Spleen (tissue), 11 donors: ENCODE measurements at regions not wholly inside any gene's neighbourhood (a gene's known extent, or its start where the extent isn't known, plus 50 kb on each side); places are given as distances from the start of the nearest gene placed in this dataset.

Experiments
- DNase-seq: peaks from one replicate; pipeline ENCODE4 v3.0.0-alpha.2; 2020
- H3K27ac ChIP-seq, 8 donors: fragments of 200-600 bp; sonication (generic) in 7 of 8; 1 replicate in 4 of 8; 2 replicates in 4 of 8; pipeline versions ENCODE4 v1.5.0 to v1.8.0; 2016 to 2021; ENCODE audit warnings: inconsistent platforms in 4 of 8, mild to moderate bottlenecking in 4 of 8, moderate library complexity in 1 of 8
- H3K27me3 ChIP-seq, 7 donors: fragments of 200-600 bp; sonication (generic) in 6 of 7; replicated peaks in 1 of 7; 1 replicate in 4 of 7; 2 replicates in 3 of 7; pipeline versions ENCODE4 v1.5.0 to v1.8.0; 2016 to 2021; ENCODE audit warnings: inconsistent platforms in 3 of 7, mild to moderate bottlenecking in 1 of 7
- H3K36me3 ChIP-seq, 6 donors: fragments of 200-600 bp; sonication (generic) in 5 of 6; 1 replicate in 4 of 6; 2 replicates in 2 of 6; pipeline versions ENCODE4 v1.5.0 to v1.8.0; 2016 to 2021; ENCODE audit warnings: inconsistent platforms in 2 of 6
- H3K4me1 ChIP-seq, 6 donors: fragments of 200-600 bp; sonication (generic) in 5 of 6; 1 replicate in 3 of 6; 2 replicates in 3 of 6; pipeline versions ENCODE4 v1.5.0 to v1.8.0; 2016 to 2021; ENCODE audit warnings: inconsistent platforms in 3 of 6
- H3K4me3 ChIP-seq, 8 donors: fragments of 200-600 bp; sonication (generic) in 7 of 8; 1 replicate in 4 of 8; 2 replicates in 4 of 8; pipeline versions ENCODE4 v1.5.0 to v1.8.0; 2016 to 2021; ENCODE audit warnings: inconsistent platforms in 4 of 8, mild to moderate bottlenecking in 4 of 8, moderate library complexity in 2 of 8
- H3K9me3 ChIP-seq, 8 donors: fragments of 200-600 bp; sonication (generic) in 7 of 8; 1 replicate in 4 of 8; 2 replicates in 4 of 8; pipeline versions ENCODE4 v1.5.0 to v1.8.0; 2016 to 2021; ENCODE audit warnings: inconsistent platforms in 4 of 8
- CTCF ChIP-seq, 11 experiments: fragments of 200-600 bp in 7 of 11; fragments of 450-650 bp in 4 of 11; sonication (generic) in 4 of 11; IDR thresholded peaks in 8 of 11; conservative IDR thresholded peaks in 3 of 11; 1 replicate in 7 of 11; 2 replicates in 4 of 11; pipeline versions ENCODE4 v1.4.0 to v1.8.0; 2016 to 2021; ENCODE audit warnings: antibody characterized with exemption in 11 of 11, inconsistent platforms in 4 of 11, mild to moderate bottlenecking in 1 of 11
- POLR2A ChIP-seq, 3 donors: fragments of 450-650 bp; IDR thresholded peaks; one replicate each; pipeline ENCODE4 v1.5.1; 2017; ENCODE audit warnings: antibody characterized with exemption in 3 of 3, mild to moderate bottlenecking in 1 of 3
- POLR2AphosphoS5 ChIP-seq, 3 donors: sonication (generic); formaldehyde crosslinking; IDR thresholded peaks; one replicate each; pipeline ENCODE4 v1.5.1; 2017; ENCODE audit warnings: antibody characterized with exemption in 3 of 3
- WGBS, 5 donors: extraction: QIAGEN DNeasy Blood & Tissue Kit in 3 of 5; methylation state at CpG; one replicate each; pipeline versions ENCODE4 v1.1.5 to v1.1.7; 2013 to 2018; 5-methylcytosine and 5-hydroxymethylcytosine counted together
- intact Hi-C: fragments of 100-400 bp; cut with DNase I; formaldehyde crosslinking; loops from one replicate; pipeline ENCODE4 v1.15.0; 2023; ENCODE audit warnings: low total_unique reads
- donor health status: healthy with polysubstance abuse.
- donor health status: DM: no; HTN: no; CAD: no; lungs with moderate emphysema.
- donor health status: DM: no; HTN: no; CAD: no.
- donor health status: Bipolar disorder and iron deficiency.
- donor health status: healthy.
- donor health status: DM: no; HTN: no; CAD: no.
- donor health status: DM: yes; HTN: yes; CAD: no.

GRCh38 chr3:168622795-168623194 lies 527.1 kb upstream of the GOLIM4 start:
- Histone ChIP-seq H3K36me3 (no peaks in the 10 kb centered on the region), H3K4me1 (no peaks in the 10 kb centered on the region), H3K27me3 (no peaks in the 10 kb centered on the region), H3K9me3 (no peaks in the 10 kb centered on the region), H3K4me3 (no peak overlapping the region), H3K27ac (no peak overlapping the region)
- no peak for DNase-seq
- 84 to 92% (median 90%) methylated on average over 3 of the region's 3 CpGs for WGBS, 5 donors
- no peak for TF ChIP-seq POLR2AphosphoS5 (IDR thresholded peaks at IDR 0.05)
- TF ChIP-seq CTCF (IDR thresholded peaks at IDR 0.05 in 8 of 11, conservative IDR thresholded peaks at IDR 0.05 in 3 of 11), result no peak
- TF ChIP-seq POLR2A (IDR thresholded peaks at IDR 0.05), result no peak
- intact Hi-C loops, result no loop called here

GRCh38 chr3:168620854-168621253 lies 525.1 kb upstream of the GOLIM4 start:
- intact Hi-C loops, result no loop called here
- Histone ChIP-seq H3K4me3 (no peak overlapping the region), H3K4me1 (no peaks in the 10 kb centered on the region), H3K27me3 (no peaks in the 10 kb centered on the region), H3K36me3 (no peaks in the 10 kb centered on the region), H3K27ac (no peak overlapping the region), H3K9me3 (no peaks in the 10 kb centered on the region)
- DNase-seq, result no peak
- 72 to 77% (median 75%) methylated on average over 5 of the region's 5 CpGs for WGBS, 5 donors
- no peak for TF ChIP-seq CTCF (IDR thresholded peaks at IDR 0.05 in 8 of 11, conservative IDR thresholded peaks at IDR 0.05 in 3 of 11)
- TF ChIP-seq POLR2AphosphoS5 (IDR thresholded peaks at IDR 0.05), result no peak
- TF ChIP-seq POLR2A (IDR thresholded peaks at IDR 0.05), result no peak

DNA sequence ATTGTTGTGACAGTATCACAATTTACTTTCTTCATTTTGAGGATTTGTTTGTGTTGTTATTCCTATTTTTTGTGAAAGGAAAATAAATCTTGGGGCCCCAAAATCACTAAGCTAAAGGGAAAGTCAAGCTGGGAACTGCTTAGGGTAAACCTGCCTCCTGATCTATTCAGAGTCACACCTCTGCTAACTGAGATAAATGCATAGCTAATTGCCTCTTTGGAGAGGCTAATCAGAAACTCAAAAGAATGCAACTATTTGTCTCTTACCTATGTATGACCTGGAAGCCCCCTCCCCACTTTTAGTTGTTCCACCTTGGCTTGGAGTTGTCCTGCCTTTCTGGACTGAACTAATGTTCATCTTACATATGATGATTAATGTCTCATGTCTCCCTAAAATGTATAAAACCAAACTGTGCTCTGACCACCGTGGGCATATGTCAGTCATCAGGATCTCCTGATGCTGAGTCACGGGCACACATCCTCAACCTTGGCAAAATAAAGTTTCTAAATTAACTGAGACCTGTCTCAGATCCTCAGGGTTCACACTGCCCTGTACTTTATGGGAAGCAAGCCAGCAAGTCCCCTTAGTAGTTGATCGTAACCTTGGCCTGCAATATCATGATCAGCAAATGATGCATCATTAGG lies 523.2 kb upstream of the GOLIM4 start:
- no peaks in the 10 kb centered on the region for H3K9me3 ChIP-seq
- H3K4me1 ChIP-seq, result no peaks in the 10 kb centered on the region
- H3K4me3 ChIP-seq, result no peak overlapping the region
- 51 to 70% (median 54%) methylated on average over 3 of the region's 3 CpGs for WGBS, 5 donors
- no peaks in the 10 kb centered on the region for H3K36me3 ChIP-seq
- no peak for TF ChIP-seq POLR2AphosphoS5 (IDR thresholded peaks at IDR 0.05)
- TF ChIP-seq CTCF (IDR thresholded peaks at IDR 0.05 in 8 of 11, conservative IDR thresholded peaks at IDR 0.05 in 3 of 11), result no peak
- intact Hi-C loops, result no loop called here
- no peak overlapping the region for H3K27ac ChIP-seq
- no peak for DNase-seq
- H3K27me3 ChIP-seq, result no peaks in the 10 kb centered on the region

DNA sequence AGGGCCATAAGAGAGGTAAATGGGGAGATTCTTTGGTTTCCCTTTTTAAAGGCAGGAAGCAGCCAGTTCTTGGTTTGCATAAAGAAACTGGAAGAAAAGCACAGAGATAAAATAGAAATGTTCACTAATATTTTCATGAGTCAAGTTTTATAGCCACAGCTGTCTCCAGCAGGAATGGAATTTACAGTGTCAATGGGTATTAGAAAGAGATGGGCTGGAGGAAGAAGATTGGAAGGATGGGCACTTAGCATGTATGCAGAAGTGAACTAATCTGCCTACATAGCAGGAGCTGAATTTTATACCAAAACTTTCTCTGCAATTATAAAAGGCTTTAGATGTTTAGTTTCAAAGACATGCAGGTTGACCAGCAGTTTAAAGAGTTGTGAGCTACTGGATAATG lies 521.9 kb upstream of the GOLIM4 start:
- no peak for DNase-seq
- Histone ChIP-seq H3K36me3 (no peaks in the 10 kb centered on the region), H3K27me3 (no peaks in the 10 kb centered on the region), H3K27ac (no peak overlapping the region), H3K4me3 (no peak overlapping the region), H3K4me1 (no peaks in the 10 kb centered on the region), H3K9me3 (no peaks in the 10 kb centered on the region)
- no peak for TF ChIP-seq POLR2A (IDR thresholded peaks at IDR 0.05)
- TF ChIP-seq CTCF (IDR thresholded peaks at IDR 0.05 in 8 of 11, conservative IDR thresholded peaks at IDR 0.05 in 3 of 11), result no peak
- no peak for TF ChIP-seq POLR2AphosphoS5 (IDR thresholded peaks at IDR 0.05)
- intact Hi-C loops, result no loop called here
